HS-5 (cell line): ENCODE measurements at regions not wholly inside any gene's neighbourhood (a gene's known extent, or its start where the extent isn't known, plus 50 kb on each side); places are given as distances from the start of the nearest gene placed in this dataset.

Source experiments
- DNase-seq: peaks from one replicate; pipeline ENCODE4 v3.0.0-alpha.2; 2012; ENCODE audit warnings: low read depth

DNA sequence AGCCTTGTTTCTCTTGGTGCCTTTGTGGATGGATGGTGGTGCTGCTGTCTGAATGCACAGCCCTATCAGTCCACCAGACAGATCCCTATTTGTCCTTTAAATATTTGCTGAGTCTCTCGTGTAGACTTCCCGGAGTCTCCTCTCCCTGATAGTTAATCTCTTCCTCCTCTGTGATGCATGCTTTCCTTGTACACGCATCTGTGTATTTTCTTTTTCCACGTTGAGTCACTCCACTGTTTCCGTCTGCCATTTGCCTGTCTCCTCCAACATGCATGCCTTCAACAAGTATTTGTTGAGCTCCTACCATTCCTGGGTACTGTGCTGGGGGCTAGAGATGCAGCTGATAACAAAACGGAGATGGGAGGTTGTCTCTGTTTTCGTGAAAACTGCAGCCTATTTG, 282.6 kb downstream of the HAPSTR1 start:
- DNase-seq: no peak

DNA sequence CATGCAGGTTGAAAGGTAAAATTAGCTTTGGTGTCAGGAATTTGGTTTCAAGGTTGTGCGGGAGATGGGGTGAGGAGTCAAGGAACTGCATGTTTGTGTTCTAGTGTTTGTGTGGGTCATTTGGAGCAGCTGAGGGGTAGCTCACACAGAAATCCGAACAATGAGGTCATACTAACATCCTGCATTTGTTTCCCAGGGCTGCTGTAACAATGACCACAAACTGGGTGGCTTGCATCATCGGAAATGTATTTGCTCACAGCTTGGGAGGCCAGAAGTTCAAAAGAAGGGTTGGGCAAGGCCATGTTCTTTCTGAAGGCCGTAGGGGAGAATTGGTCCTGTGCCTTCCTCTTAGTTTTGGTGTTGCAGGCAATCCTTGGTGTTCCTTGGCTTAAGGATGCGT, 287.4 kb downstream of the HAPSTR1 start:
- no peak for DNase-seq

GRCh38 chr16:9380221-9380620, 288.8 kb downstream of the HAPSTR1 start:
- no peak for DNase-seq

DNA sequence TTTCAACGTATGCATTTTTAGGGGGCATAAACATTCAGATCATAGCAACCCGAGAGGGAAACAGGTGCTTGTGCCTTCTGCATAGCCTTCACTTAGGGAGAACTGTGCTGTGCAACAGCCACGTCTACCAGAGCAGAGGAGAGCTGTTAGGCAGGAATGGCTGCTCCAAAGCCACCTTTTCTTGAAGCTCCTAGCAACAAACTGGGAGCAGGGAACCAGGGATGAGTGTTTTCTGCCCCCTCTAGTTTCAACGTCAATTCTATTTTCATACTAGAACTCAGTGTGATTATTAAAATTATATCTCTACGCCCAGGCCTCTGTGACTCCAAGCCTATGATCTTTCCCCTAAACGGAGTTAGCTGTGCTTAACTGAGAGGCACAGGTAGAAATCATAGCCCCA, 290.0 kb downstream of the HAPSTR1 start:
- no peak for DNase-seq

GRCh38 chr16:9381905-9382304, 290.5 kb downstream of the HAPSTR1 start:
- DNase-seq: no peak

DNA sequence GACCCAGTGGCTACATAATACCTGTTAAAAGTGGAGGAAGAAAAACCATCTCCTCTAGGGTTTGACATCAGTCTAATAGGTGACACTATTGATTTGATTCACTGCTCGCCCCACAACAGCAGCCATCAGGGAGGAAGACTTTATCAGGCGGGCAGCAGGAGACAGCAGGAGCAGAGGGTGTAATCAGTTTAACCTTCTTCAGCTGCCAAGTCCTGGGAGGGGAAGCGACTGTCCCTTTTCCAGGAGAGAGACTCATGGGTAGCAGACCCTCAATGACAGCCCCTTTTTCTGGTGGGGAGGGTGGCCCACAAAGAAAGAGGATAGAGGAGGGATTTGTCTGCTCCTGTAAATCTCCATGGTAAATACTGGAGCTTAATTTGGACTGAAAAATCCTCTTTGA, 291.8 kb downstream of the HAPSTR1 start:
- DNase-seq: no peak

GRCh38 chr16:9384141-9384540, 292.7 kb downstream of the HAPSTR1 start:
- no peak for DNase-seq

DNA sequence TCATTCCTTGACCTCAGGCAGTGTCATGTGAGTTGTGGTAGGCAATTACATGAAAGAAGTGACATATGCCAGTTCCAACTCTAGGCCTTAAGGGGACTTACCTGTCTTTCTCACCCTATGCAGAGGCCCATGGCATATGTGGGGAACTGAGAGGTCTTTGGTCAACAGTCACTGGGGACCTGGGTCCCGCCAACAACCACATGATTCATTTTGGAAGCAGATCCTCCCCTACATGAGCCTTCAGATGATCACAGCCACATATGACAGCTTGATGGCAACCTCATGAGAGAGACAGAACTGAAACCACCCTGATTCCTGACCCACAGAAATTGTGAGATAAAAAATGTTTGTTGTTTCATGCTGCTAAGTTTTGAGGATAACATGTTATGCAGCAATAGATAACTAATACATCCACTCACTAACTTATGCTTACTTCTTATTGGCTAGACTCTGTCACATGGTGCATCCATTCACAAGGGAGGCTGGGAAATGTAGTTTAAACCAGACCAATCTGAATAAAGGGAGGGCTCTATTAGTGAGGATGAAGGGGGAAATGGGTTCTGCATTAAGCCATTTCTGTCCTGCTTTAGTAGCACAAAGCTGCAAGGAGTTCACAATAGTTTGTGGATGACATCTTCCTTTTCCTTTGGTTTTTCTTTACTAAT, 298.2 kb downstream of the HAPSTR1 start:
- DNase-seq: no peak

DNA sequence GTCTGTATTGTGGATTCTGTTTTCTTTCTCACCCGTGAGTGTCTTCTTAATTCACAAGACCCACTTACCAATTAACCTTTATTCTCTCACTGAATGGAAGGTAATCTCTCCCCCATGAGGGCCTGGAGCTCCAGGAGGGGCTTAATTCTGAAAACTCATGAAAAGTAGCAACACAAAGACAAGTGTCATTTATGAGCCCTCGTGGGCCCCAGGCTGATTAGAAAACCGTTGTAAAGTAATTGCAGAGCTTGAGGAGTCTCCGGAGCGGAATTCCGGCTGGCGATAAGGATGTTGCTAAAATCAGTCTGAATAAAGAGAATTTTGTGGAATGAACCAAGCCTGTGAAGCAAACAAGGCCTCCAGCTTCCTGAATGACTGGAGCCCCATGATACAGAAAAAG, 301.5 kb downstream of the HAPSTR1 start:
- DNase-seq: no peak

DNA sequence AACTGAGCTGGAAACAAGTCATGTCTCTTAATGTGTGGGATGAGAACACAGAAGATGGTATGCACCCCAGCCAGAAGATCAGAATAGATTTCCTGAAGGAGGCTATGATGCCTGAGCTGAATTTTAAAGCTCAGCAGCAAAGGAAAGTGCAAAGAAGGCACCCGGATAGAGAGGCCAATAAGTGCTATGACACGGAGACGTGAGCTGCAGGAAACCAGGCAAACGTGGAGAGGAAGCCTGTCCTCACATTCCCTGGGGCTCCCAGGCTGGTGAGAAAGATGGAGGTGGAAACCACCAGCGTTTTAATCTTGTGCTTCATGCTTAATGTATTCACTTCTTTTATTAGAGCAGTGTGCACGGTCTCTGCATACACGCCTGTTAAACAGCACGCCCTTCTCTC, 302.1 kb downstream of the HAPSTR1 start:
- no peak for DNase-seq

GRCh38 chr16:9395958-9396359, 304.5 kb downstream of the HAPSTR1 start:
- DNase-seq: no peak

GRCh38 chr16:9399573-9399972, 308.1 kb downstream of the HAPSTR1 start:
- no peak for DNase-seq

GRCh38 chr16:9401173-9401572, 309.7 kb downstream of the HAPSTR1 start:
- DNase-seq: no peak

DNA sequence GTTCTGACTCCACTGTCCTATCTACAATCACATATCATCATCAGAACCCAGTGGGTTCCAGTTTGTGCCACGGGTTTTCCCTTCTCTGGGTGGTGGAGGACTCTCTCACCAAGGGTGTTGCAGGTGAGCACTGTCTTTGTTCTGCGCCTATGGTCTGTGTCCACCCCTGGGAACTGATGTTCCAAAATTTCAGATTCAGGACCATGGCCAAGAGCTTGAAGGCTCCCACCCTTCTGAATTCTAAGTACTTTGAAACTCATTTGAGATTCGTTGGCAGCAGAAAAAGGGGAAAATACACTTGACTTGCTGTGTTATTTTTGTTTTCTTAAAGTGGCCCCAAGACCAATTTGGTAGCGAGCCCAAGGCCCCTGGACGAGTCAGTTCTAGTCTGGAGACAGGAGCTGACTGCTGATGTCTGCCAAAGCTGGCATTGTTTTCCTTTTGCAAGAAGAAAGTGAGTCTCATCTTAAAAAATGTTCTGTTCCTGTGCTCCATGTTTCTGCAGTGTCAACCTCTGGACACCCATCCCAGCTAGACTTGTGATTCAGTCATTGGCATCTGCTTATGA, 310.9 kb downstream of the HAPSTR1 start:
- DNase-seq: no peak

- DNase-seq: no peak
Measured at GRCh38 chr16:9404811-9405210, 313.4 kb downstream of the HAPSTR1 start.

DNA sequence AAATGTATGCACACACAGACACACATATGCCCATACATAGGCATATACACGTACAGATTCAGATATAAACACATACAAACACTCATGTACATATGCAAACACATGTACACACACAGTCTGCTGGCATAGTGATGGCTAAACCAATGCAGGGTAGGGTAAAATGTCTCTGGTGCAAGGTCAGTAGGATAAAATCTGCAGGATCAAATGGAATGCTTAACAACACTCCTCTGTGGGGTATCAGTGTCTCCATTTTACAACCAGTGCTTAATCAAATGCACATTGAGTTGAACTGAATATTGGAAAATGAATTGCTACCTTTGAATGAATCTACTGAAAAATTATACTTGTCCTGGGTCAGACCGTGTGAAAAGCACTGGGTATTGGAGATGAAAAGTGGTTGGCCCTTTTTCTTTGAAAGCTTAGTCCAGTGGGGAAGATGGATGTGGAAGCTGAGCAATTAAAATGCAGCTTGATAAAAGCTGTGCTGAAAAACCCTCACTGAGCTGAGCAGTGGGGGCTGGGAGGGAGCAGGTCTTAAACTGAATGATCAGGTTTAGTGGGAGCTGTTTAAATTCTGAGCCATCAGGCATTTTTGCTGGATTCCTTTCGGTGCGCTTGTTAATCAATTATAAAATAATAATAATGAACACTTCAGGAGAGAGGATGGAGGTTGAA, 314.7 kb downstream of the HAPSTR1 start:
- DNase-seq: no peak

GRCh38 chr16:9407206-9407758, 315.8 kb downstream of the HAPSTR1 start:
- no peak for DNase-seq

GRCh38 chr16:9408297-9408878, 316.9 kb downstream of the HAPSTR1 start:
- DNase-seq: no peak

- no peak for DNase-seq
Measured at GRCh38 chr16:9409560-9410493, 318.4 kb downstream of the HAPSTR1 start.

DNA sequence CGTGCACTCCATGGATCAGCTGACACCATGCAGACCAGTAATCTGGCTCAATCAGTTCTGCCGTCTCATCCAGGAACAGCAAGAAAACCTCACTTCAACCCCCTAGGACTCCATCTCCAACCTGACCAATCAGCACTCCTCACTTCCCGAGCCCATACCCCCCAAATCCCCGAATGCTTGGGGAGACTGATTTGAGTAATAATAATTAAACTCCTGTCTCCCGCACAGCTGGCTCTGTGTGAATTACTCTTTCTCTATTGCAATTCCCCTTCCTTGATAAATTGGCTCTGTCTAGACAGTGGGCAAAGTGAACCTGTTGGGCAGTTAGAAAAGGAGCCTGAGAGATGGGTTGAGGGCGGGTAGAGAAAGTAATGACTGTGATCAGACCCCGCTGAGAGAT, 320.0 kb downstream of the HAPSTR1 start:
- no peak for DNase-seq

GRCh38 chr16:9412031-9412914, 320.8 kb downstream of the HAPSTR1 start:
- no peak for DNase-seq
